ENCODE measurements at regions not wholly inside any gene's neighbourhood (a gene's known extent, or its start where the extent isn't known, plus 50 kb on each side); places are given as distances from the start of the nearest gene placed in this dataset.
"Not testable (repeated sequence)": the region's sequence is repeated elsewhere in the genome, so short reads cannot be mapped to it uniquely, and the experiment has no call there.

- TF ChIP-seq, protein P1, sequence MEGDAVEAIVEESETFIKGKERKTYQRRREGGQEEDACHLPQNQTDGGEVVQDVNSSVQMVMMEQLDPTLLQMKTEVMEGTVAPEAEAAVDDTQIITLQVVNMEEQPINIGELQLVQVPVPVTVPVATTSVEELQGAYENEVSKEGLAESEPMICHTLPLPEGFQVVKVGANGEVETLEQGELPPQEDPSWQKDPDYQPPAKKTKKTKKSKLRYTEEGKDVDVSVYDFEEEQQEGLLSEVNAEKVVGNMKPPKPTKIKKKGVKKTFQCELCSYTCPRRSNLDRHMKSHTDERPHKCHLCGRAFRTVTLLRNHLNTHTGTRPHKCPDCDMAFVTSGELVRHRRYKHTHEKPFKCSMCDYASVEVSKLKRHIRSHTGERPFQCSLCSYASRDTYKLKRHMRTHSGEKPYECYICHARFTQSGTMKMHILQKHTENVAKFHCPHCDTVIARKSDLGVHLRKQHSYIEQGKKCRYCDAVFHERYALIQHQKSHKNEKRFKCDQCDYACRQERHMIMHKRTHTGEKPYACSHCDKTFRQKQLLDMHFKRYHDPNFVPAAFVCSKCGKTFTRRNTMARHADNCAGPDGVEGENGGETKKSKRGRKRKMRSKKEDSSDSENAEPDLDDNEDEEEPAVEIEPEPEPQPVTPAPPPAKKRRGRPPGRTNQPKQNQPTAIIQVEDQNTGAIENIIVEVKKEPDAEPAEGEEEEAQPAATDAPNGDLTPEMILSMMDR (IDR thresholded peaks at IDR 0.05), result not testable (repeated sequence)
- TF ChIP-seq POLR2A (IDR thresholded peaks at IDR 0.05), result not testable (repeated sequence)
These were observed 99.0 kb downstream of the ZNF737 start for GRCh38 chr19:20466638-20466990.
